Stomach (tissue), 8 donors: ENCODE measurements at regions not wholly inside any gene's neighbourhood (a gene's known extent, or its start where the extent isn't known, plus 50 kb on each side); places are given as distances from the start of the nearest gene placed in this dataset.

Source experiments
- DNase-seq, 2 donors: peaks; one replicate each; pipeline versions ENCODE4 v3.0.0 to v3.0.0-alpha.2; 2013 to 2019
- H3K27ac ChIP-seq, 5 donors: fragments of 200-600 bp in 4 of 5; sonication (generic) in 4 of 5; one replicate each; pipeline ENCODE4 v1.5.1; 2013 to 2019; ENCODE audit warnings: mild to moderate bottlenecking in 1 of 5, moderate library complexity in 1 of 5
- H3K27me3 ChIP-seq, 3 donors: fragments of 200-600 bp; sonication (generic); one replicate each; pipeline ENCODE4 v1.5.1; 2017 to 2019; ENCODE audit warnings: mixed run types in 1 of 3
- H3K36me3 ChIP-seq, 4 donors: fragments of 200-600 bp; sonication (generic); 1 replicate in 3 of 4; 2 replicates in 1 of 4; pipeline ENCODE4 v1.5.1; 2016 to 2019
- H3K4me1 ChIP-seq, 4 donors: fragments of 200-600 bp; sonication (generic); one replicate each; pipeline ENCODE4 v1.5.1; 2016 to 2019
- H3K4me3 ChIP-seq, 4 donors: fragments of 200-600 bp; sonication (generic) in 3 of 4; one replicate each; pipeline ENCODE4 v1.5.1; 2016 to 2019; ENCODE audit warnings: mild to moderate bottlenecking in 1 of 4
- H3K9me3 ChIP-seq, 4 donors: fragments of 200-600 bp; sonication (generic); one replicate each; pipeline ENCODE4 v1.5.1; 2016 to 2019
- EP300 ChIP-seq: sonication (generic); formaldehyde crosslinking; IDR thresholded peaks from one replicate; pipeline ENCODE4 v1.6.1; 2017; ENCODE audit warnings: antibody characterized with exemption
- POLR2A ChIP-seq, 4 donors: fragments of 450-650 bp; IDR thresholded peaks; one replicate each; pipeline ENCODE4 v1.6.1; 2016; ENCODE audit warnings: antibody characterized with exemption in 4 of 4, control low read depth in 2 of 4, mild to moderate bottlenecking in 1 of 4, moderate library complexity in 1 of 4
- POLR2AphosphoS5 ChIP-seq, 3 donors: sonication (generic); formaldehyde crosslinking; IDR thresholded peaks; one replicate each; pipeline ENCODE4 v1.6.1; 2016; ENCODE audit warnings: antibody characterized with exemption in 3 of 3
- WGBS, 5 donors: extraction: QIAGEN DNeasy Blood & Tissue Kit in 3 of 5; methylation state at CpG; one replicate each; pipeline versions ENCODE4 v1.1.5 to v1.1.7; 2013 to 2018; 5-methylcytosine and 5-hydroxymethylcytosine counted together
- intact Hi-C: fragments of 100-400 bp; cut with DNase I; formaldehyde crosslinking; loops from one replicate; pipeline ENCODE4 v1.15.1; 2023; ENCODE audit warnings: low total_unique reads
- TF ChIP-seq, protein P1 (sequence below), 7 experiments: fragments of 450-650 bp in 4 of 7; fragments of 200-600 bp in 3 of 7; sonication (generic) in 3 of 7; IDR thresholded peaks; one replicate each; pipeline ENCODE4 v1.5.1; 2016 to 2019; ENCODE audit warnings: antibody characterized with exemption in 7 of 7, control low read depth in 2 of 7, mild to moderate bottlenecking in 1 of 7
- donor health status: healthy with polysubstance abuse.
- donor health status: Bipolar disorder and iron deficiency.
- donor health status: healthy.

DNA sequence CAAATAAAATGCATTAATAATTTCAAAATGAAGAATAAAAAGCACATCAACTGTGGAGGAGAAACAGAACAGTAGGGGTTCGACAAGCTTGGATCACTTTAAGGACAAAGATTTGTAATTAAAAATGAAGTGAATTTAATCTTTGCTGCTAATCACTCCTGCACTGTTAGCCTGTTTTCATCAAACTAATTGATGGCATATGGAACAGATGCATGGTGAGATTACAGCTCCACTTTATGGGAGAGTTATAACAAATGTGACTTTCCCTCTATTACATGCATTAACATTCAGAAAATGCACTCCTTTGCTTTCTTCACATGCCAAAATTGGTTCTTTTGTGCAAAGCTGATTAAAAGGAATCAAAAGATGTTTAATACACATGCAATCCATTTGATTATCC is 207.2 kb upstream of the C21orf91 start:
- Histone ChIP-seq H3K27ac (no peak overlapping the region), H3K27me3 (no peaks in the 10 kb centered on the region), H3K9me3 (peaks cover 0 to 3% (median 0%) of the 10 kb centered on the region in 4 donors), H3K36me3 (no peaks in the 10 kb centered on the region), H3K4me1 (no peaks in the 10 kb centered on the region), H3K4me3 (no peak overlapping the region)
- intact Hi-C loops: no loop called here
- TF ChIP-seq POLR2AphosphoS5 (IDR thresholded peaks at IDR 0.05) (no peak), EP300 (no peak)
- no peak for DNase-seq
- WGBS, 5 donors: 0% methylated on average over 1 of the region's 1 CpG

DNA sequence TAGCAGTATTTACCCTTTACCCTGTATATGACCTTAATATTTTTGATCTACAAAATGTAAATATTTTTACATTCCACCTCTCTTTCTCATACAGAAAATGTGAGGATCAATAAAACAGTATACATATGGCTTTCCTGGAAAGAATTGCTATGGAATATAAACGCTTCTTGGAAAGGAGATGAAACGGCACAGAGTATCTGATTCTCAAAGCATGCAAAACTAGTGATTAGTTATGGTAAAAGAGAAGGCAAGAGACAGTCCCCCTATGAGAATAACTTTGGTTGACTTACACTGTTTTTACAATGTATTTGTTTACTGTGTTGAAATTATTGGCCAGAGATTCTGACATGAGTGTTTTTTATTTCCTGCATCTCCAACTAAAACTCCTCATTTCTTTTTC is 204.6 kb upstream of the C21orf91 start:
- Histone ChIP-seq H3K4me1 (no peaks in the 10 kb centered on the region), H3K27ac (no peak overlapping the region), H3K36me3 (no peaks in the 10 kb centered on the region), H3K27me3 (no peaks in the 10 kb centered on the region), H3K4me3 (no peak overlapping the region), H3K9me3 (peaks cover 0 to 3% (median 0%) of the 10 kb centered on the region in 4 donors)
- WGBS, 5 donors: 35 to 76% (median 57%) methylated on average over 2 of the region's 2 CpGs
- no peak for DNase-seq
- TF ChIP-seq POLR2AphosphoS5 (IDR thresholded peaks at IDR 0.05): no peak
- TF ChIP-seq EP300: no peak
- TF ChIP-seq POLR2A (IDR thresholded peaks at IDR 0.05): no peak
- TF ChIP-seq, protein P1, sequence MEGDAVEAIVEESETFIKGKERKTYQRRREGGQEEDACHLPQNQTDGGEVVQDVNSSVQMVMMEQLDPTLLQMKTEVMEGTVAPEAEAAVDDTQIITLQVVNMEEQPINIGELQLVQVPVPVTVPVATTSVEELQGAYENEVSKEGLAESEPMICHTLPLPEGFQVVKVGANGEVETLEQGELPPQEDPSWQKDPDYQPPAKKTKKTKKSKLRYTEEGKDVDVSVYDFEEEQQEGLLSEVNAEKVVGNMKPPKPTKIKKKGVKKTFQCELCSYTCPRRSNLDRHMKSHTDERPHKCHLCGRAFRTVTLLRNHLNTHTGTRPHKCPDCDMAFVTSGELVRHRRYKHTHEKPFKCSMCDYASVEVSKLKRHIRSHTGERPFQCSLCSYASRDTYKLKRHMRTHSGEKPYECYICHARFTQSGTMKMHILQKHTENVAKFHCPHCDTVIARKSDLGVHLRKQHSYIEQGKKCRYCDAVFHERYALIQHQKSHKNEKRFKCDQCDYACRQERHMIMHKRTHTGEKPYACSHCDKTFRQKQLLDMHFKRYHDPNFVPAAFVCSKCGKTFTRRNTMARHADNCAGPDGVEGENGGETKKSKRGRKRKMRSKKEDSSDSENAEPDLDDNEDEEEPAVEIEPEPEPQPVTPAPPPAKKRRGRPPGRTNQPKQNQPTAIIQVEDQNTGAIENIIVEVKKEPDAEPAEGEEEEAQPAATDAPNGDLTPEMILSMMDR (IDR thresholded peaks at IDR 0.05): no peak
- intact Hi-C loops: no loop called here

DNA sequence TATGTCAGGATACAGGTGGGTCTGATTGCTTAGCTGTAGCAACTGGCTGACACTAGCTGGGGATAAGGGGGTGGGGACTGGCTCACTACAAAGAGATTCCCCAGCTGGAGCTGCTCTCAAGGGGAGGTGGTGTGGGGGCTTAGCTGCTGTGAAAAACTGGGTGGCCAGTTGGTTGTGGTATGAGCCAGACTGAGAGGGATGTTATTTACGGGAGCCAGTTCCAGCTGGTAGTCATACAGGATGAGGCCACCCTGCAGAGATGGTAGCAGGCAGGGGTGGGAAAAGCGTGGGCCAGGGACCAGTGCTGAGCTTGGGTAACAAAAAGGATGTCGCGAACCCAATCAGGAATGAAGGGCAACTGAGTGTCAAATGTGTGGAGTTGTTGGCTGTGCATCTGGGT is 204.0 kb upstream of the C21orf91 start:
- Histone ChIP-seq H3K9me3 (peaks cover 0 to 3% (median 0%) of the 10 kb centered on the region in 4 donors), H3K4me1 (no peaks in the 10 kb centered on the region), H3K27me3 (no peaks in the 10 kb centered on the region), H3K36me3 (no peaks in the 10 kb centered on the region), H3K4me3 (no peak overlapping the region), H3K27ac (no peak overlapping the region)
- 59 to 81% (median 75%) methylated on average over 4 of the region's 4 CpGs for WGBS, 5 donors
- TF ChIP-seq POLR2A (IDR thresholded peaks at IDR 0.05): no peak
- TF ChIP-seq, protein P1 (IDR thresholded peaks at IDR 0.05): no peak
- no peak for DNase-seq
- intact Hi-C loops: no loop called here

DNA sequence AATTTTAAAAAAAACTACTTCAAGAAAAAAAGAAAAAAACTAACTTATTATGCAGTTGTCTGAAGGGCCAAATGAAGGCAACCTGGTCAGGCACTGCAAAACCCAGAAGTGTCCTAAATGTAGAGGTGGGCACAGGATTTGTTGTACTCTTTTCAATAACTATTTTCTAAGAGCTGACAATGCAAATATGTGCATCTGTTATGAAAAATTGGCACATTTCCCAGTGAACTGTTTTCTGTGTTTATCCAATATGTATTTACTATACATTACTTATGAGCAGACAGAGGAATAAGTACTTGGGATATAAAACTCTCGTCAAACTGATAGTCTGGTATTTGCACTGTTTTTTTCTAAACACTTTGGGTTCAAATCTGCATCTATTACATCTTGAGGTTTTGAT is 188.0 kb upstream of the C21orf91 start:
- Histone ChIP-seq H3K9me3 (no peaks in the 10 kb centered on the region), H3K36me3 (no peaks in the 10 kb centered on the region), H3K27me3 (no peaks in the 10 kb centered on the region), H3K4me1 (no peaks in the 10 kb centered on the region), H3K4me3 (no peak overlapping the region), H3K27ac (no peak overlapping the region)
- TF ChIP-seq POLR2A (IDR thresholded peaks at IDR 0.05) (no peak), EP300 (no peak), POLR2AphosphoS5 (IDR thresholded peaks at IDR 0.05) (no peak)
- TF ChIP-seq, protein P1 (IDR thresholded peaks at IDR 0.05): no peak
- intact Hi-C loops: no loop called here
- DNase-seq: peak in 1 of 2 donors; percentile 15
- 28 to 37% (median 29%) methylated on average over 1 of the region's 1 CpG for WGBS, 5 donors

DNA sequence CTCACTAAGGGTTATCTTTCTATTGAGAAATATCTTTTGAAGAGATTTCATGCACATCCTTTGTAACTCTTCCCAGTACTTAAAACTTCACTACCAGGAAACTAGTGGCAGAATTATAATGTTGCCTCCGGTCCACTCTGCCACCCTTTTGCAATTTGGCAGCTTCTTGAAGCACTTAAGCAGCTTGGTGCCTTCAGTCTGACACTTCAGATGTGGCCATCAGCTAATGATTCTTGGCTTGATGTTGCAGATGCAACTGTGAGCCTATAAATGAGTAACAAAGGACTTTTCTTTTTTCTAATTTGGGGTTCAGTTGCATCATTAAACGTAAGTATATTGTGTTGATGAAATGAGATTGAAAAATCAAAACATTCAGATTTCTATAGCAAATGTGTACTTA is 187.5 kb upstream of the C21orf91 start:
- TF ChIP-seq, protein P1 (IDR thresholded peaks at IDR 0.05): no peak
- TF ChIP-seq POLR2A (IDR thresholded peaks at IDR 0.05) (no peak), EP300 (no peak), POLR2AphosphoS5 (IDR thresholded peaks at IDR 0.05) (no peak)
- WGBS, 5 donors: 43 to 66% (median 52%) methylated on average over 2 of the region's 2 CpGs
- intact Hi-C loops: no loop called here

More for the DNA sequence above, 187.5 kb upstream of the C21orf91 start:
- Histone ChIP-seq H3K36me3 (no peaks in the 10 kb centered on the region), H3K4me1 (no peaks in the 10 kb centered on the region), H3K27ac (no peak overlapping the region), H3K9me3 (no peaks in the 10 kb centered on the region), H3K4me3 (no peak overlapping the region), H3K27me3 (no peaks in the 10 kb centered on the region)
- DNase-seq: no peak
